ENCODE measurements at regions not wholly inside any gene's neighbourhood (a gene's known extent, or its start where the extent isn't known, plus 50 kb on each side); places are given as distances from the start of the nearest gene placed in this dataset.

GRCh38 chr6:11350294-11350693 is 117.8 kb upstream of the NEDD9 start:
- DNase-seq: no peak

GRCh38 chr6:11349880-11350279 is 117.4 kb upstream of the NEDD9 start:
- no peak for DNase-seq

GRCh38 chr6:11346516-11346915 is 114.0 kb upstream of the NEDD9 start:
- DNase-seq: no peak

- no peak for DNase-seq
Measured at GRCh38 chr6:11345536-11345935, 113.1 kb upstream of the NEDD9 start.

GRCh38 chr6:11343963-11344723 is 111.7 kb upstream of the NEDD9 start:
- no peak for DNase-seq

- DNase-seq: no peak
Measured at GRCh38 chr6:11341867-11342266, 109.4 kb upstream of the NEDD9 start.

GRCh38 chr6:11341303-11341702 is 108.8 kb upstream of the NEDD9 start:
- no peak for DNase-seq

GRCh38 chr6:11339380-11339779 is 106.9 kb upstream of the NEDD9 start:
- DNase-seq: no peak

- DNase-seq: no peak
Measured at GRCh38 chr6:11337306-11337705, 104.8 kb upstream of the NEDD9 start.

- DNase-seq: no peak
Measured at GRCh38 chr6:11335826-11336225, 103.4 kb upstream of the NEDD9 start.

GRCh38 chr6:11333132-11333849 is 100.8 kb upstream of the NEDD9 start:
- no peak for DNase-seq

- no peak for DNase-seq
Measured at GRCh38 chr6:11332463-11332862, 100.0 kb upstream of the NEDD9 start.

GRCh38 chr6:11331111-11331510 is 98.6 kb upstream of the NEDD9 start:
- no peak for DNase-seq

GRCh38 chr6:11330413-11330760 is 97.9 kb upstream of the NEDD9 start:
- DNase-seq: no peak

GRCh38 chr6:11329726-11330412 is 97.4 kb upstream of the NEDD9 start:
- no peak for DNase-seq

- no peak for DNase-seq
Measured at GRCh38 chr6:11328613-11329247, 96.3 kb upstream of the NEDD9 start.

GRCh38 chr6:11327961-11328360 is 95.5 kb upstream of the NEDD9 start:
- no peak for DNase-seq

GRCh38 chr6:11326116-11326515 is 93.6 kb upstream of the NEDD9 start:
- DNase-seq: no peak

GRCh38 chr6:11324453-11325015 is 92.1 kb upstream of the NEDD9 start:
- peak; percentile 31 to 49 for DNase-seq

- no peak for DNase-seq
Measured at GRCh38 chr6:11323666-11324452, 91.4 kb upstream of the NEDD9 start.

- no peak for DNase-seq
Measured at GRCh38 chr6:11322252-11322885, 89.9 kb upstream of the NEDD9 start.

Measured in activated CD4-positive, alpha-beta T cell treated with anti-CD3 and anti-CD28 coated beads for 4 hours (primary cell).